H1 (cell line): ENCODE measurements at regions not wholly inside any gene's neighbourhood (a gene's known extent, or its start where the extent isn't known, plus 50 kb on each side); places are given as distances from the start of the nearest gene placed in this dataset.

Source experiments
- CEBPB ChIP-seq: IDR thresholded peaks from 2 replicates; pipeline ENCODE4 v1.6.1; 2012; ENCODE audit warnings: low read depth, low read length
- CTBP2 ChIP-seq: IDR thresholded peaks from 2 replicates; pipeline ENCODE4 v1.7.0; 2011; ENCODE audit warnings: borderline replicate concordance, mild to moderate bottlenecking, moderate library complexity, mixed read lengths, low read length; ENCODE audit not compliant: insufficient read depth, insufficient read length
- EZH2 ChIP-seq: fragments of 200-600 bp; sonication (generic); IDR thresholded peaks from 2 replicates; pipeline ENCODE4 v1.7.1; 2012; ENCODE audit warnings: low read depth, mild to moderate bottlenecking, moderate library complexity, low read length, inconsistent platforms; ENCODE audit not compliant: severe bottlenecking
- POU5F1 ChIP-seq: IDR thresholded peaks from 2 replicates; pipeline ENCODE4 v1.6.1; 2011; ENCODE audit warnings: low read depth, mild to moderate bottlenecking, low read length, moderate library complexity

DNA sequence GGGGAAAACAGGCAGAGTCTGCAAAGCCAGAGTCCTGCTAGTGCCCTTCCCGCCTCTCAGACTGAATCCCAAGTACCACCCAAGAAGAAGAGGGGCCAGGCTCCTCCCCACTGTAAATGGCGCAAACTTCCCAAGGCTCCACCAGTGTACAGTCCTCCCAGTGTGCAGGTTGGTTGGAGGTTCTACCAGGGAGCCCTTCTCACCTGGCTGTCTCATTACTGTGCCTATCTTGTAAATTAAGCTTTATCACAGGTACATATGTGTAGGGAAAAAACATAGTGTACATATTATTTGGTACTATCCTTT, 189.7 kb downstream of the FSCB start (continued):
- no peak for TF ChIP-seq EZH2
- TF ChIP-seq CEBPB, result no peak
- TF ChIP-seq CTBP2, result no peak
- no peak for TF ChIP-seq POU5F1
- TF ChIP-seq, all 59 proteins: peak for 0
